ENCODE measurements at regions not wholly inside any gene's neighbourhood (a gene's known extent, or its start where the extent isn't known, plus 50 kb on each side); places are given as distances from the start of the nearest gene placed in this dataset.

DNA sequence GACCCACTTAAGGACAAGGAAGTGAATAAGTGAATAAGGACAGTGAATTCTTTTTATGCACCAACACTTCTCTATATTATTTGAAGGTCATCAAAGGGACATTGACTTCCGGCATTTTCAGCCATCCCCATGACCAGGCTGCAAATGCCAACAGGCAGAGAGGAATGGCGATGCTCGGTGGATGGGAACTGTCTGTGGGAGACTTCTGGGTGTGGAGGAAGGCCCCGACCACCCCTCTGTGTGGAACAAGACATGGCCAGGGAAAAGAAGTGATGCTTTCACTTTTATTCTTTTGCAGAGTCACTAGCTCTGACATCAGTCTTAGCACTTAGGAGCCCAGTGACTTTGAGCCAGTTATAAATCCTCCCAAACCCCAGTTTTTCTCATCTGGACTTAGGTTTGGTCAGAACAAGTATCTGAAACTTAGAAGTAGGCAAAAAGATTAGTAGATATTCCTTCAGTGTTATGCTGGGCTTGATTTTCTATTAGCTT lies 84.5 kb downstream of the KBTBD8 start (continued):
- TF ChIP-seq, protein P1, sequence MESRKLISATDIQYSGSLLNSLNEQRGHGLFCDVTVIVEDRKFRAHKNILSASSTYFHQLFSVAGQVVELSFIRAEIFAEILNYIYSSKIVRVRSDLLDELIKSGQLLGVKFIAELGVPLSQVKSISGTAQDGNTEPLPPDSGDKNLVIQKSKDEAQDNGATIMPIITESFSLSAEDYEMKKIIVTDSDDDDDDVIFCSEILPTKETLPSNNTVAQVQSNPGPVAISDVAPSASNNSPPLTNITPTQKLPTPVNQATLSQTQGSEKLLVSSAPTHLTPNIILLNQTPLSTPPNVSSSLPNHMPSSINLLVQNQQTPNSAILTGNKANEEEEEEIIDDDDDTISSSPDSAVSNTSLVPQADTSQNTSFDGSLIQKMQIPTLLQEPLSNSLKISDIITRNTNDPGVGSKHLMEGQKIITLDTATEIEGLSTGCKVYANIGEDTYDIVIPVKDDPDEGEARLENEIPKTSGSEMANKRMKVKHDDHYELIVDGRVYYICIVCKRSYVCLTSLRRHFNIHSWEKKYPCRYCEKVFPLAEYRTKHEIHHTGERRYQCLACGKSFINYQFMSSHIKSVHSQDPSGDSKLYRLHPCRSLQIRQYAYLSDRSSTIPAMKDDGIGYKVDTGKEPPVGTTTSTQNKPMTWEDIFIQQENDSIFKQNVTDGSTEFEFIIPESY (IDR thresholded peaks at IDR 0.05) = no peak
- TF ChIP-seq, protein P2, sequence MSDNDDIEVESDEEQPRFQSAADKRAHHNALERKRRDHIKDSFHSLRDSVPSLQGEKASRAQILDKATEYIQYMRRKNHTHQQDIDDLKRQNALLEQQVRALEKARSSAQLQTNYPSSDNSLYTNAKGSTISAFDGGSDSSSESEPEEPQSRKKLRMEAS (IDR thresholded peaks at IDR 0.05) = no peak
- TF ChIP-seq YY1 (IDR thresholded peaks at IDR 0.05) = no peak
- TF ChIP-seq FOXA2 (IDR thresholded peaks at IDR 0.05) = no peak
- no peak for TF ChIP-seq HNF4G (IDR thresholded peaks at IDR 0.05)
- TF ChIP-seq SP1 (IDR thresholded peaks at IDR 0.05) = no peak

DNA sequence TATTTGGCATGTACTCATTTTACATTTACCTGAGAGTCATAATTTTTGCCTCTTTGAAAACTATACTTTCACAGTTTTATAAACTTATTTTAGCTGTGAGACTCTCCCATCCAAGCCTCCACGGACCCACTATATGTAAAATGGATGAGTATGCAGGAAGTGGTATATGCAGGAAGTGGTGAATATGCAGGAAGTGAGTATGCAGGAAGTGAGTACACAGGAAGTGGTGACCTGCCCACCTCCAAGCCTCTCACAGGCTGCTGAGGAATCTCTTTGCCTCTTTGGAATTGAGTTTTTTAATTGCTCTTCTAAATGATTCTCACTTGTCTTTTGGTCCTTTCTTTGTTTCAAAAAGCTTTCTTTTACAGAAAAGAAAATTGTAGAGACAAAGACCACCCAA lies 85.2 kb downstream of the KBTBD8 start:
- no peaks in the 10 kb centered on the region for H3K9me3 ChIP-seq (ENCODE audit: control insufficient read depth in 4 of 4, low read length in 3 of 4)

DNA sequence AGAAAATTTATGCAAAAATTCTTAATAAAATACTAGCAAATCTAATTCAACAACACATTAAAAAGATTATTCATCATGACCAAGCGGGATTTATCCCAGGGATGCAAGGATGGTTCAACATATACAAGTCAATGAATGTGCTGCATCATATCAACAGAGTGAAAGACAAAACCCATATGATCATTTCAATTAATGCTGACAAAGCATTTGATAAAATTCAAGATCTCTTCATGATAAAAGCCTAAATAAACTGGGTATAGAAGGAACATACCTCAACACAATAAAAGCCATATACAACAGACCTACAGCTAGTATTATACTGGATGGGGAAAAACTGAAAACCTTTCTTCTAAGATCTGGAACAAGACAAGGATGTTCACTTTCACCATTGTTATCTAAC lies 89.7 kb downstream of the KBTBD8 start:
- WGBS = 84% methylated on average over 1 of the region's 1 CpG
- no peak for DNase-seq (ENCODE audit: low spot score)
- no peak overlapping the region for H3K4me3 ChIP-seq (ENCODE audit: low read depth in 1 of 3, low read length in 3 of 3)

More for the DNA sequence above, 85.2 kb downstream of the KBTBD8 start:
- Histone ChIP-seq H3K4me1 (ENCODE audit: control insufficient read depth in 4 of 4, insufficient read depth in 4 of 4, low read length in 3 of 4) (no peaks in the 10 kb centered on the region), H3K4me3 (ENCODE audit: low read depth in 1 of 3, low read length in 3 of 3) (no peak overlapping the region), H3K9ac (ENCODE audit: low read depth in 1 of 2, low read length in 2 of 2) (no peak overlapping the region), H3K27me3 (ENCODE audit: control insufficient read depth in 4 of 4, insufficient read depth in 4 of 4, low read length in 3 of 4) (no peaks in the 10 kb centered on the region), H3K36me3 (ENCODE audit: control insufficient read depth in 4 of 4, insufficient read depth in 3 of 4, low read depth in 1 of 4, low read length in 3 of 4) (no peaks in the 10 kb centered on the region), H3K27ac (ENCODE audit: low read depth in 1 of 2, low read length in 2 of 2) (no peak overlapping the region)
- 51% methylated on average over 1 of the region's 1 CpG for WGBS
- no peak for DNase-seq (ENCODE audit: low spot score)
- TF ChIP-seq SP1 (IDR thresholded peaks at IDR 0.05) = no peak
- TF ChIP-seq RXRA (IDR thresholded peaks at IDR 0.05) = no peak
- TF ChIP-seq, protein P1 (IDR thresholded peaks at IDR 0.05) = no peak
- TF ChIP-seq RAD21 (IDR thresholded peaks at IDR 0.05) = no peak
- no peak for TF ChIP-seq JUND (IDR thresholded peaks at IDR 0.05)
- TF ChIP-seq HNF4G (IDR thresholded peaks at IDR 0.05) = no peak
- no peak for TF ChIP-seq EGR1 (IDR thresholded peaks at IDR 0.05; ENCODE audit: low read depth in 2 of 2)
- TF ChIP-seq, protein P2 (IDR thresholded peaks at IDR 0.05) = no peak
- TF ChIP-seq FOXA1 (IDR thresholded peaks at IDR 0.05) = no peak

More for the DNA sequence above, 89.7 kb downstream of the KBTBD8 start:
- H3K9me3 ChIP-seq (ENCODE audit: control insufficient read depth in 4 of 4, low read length in 3 of 4) = no peaks in the 10 kb centered on the region
- H3K27me3 ChIP-seq (ENCODE audit: control insufficient read depth in 4 of 4, insufficient read depth in 4 of 4, low read length in 3 of 4) = no peaks in the 10 kb centered on the region
- no peak overlapping the region for H3K27ac ChIP-seq (ENCODE audit: low read depth in 1 of 2, low read length in 2 of 2)
- no peak overlapping the region for H3K9ac ChIP-seq (ENCODE audit: low read depth in 1 of 2, low read length in 2 of 2)
- TF ChIP-seq EGR1 (IDR thresholded peaks at IDR 0.05; ENCODE audit: low read depth in 2 of 2) (no peak), JUND (IDR thresholded peaks at IDR 0.05) (no peak), FOXA1 (IDR thresholded peaks at IDR 0.05) (no peak)
- TF ChIP-seq, protein P3, sequence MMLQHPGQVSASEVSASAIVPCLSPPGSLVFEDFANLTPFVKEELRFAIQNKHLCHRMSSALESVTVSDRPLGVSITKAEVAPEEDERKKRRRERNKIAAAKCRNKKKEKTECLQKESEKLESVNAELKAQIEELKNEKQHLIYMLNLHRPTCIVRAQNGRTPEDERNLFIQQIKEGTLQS (IDR thresholded peaks at IDR 0.05) = no peak
- H3K36me3 ChIP-seq (ENCODE audit: control insufficient read depth in 4 of 4, insufficient read depth in 3 of 4, low read depth in 1 of 4, low read length in 3 of 4) = no peaks in the 10 kb centered on the region
- H3K4me1 ChIP-seq (ENCODE audit: control insufficient read depth in 4 of 4, insufficient read depth in 4 of 4, low read length in 3 of 4) = no peaks in the 10 kb centered on the region
